ENCODE measurements at regions not wholly inside any gene's neighbourhood (a gene's known extent, or its start where the extent isn't known, plus 50 kb on each side); places are given as distances from the start of the nearest gene placed in this dataset.

- H3K27me3 ChIP-seq (ENCODE audit: control insufficient read depth in 2 of 2, insufficient read depth in 2 of 2, low read length in 2 of 2): no peaks in the 10 kb centered on the region
- no CpG with 5 or more reads among the region's 1 CpG for WGBS (ENCODE audit: insufficient coverage)
- Mint-ChIP-seq H3K9me3 (peaks cover 0 to 8% (median 5%) of the 10 kb centered on the region in 7 donors), H3K4me3 (no peak overlapping the region), H3K4me1 (no peaks in the 10 kb centered on the region), H3K27ac (no peak overlapping the region), H3K27me3 (ENCODE audit: low read depth in 3 of 3) (no peaks in the 10 kb centered on the region), H3K36me3 (no peaks in the 10 kb centered on the region)
- no peak overlapping the region for H3K27ac ChIP-seq (ENCODE audit: low read depth in 1 of 2, low read length in 2 of 2)
- no peak overlapping the region for H3K9ac ChIP-seq (ENCODE audit: insufficient read depth, low read length, poor library complexity, severe bottlenecking)
- H3K4me3 ChIP-seq (replicated peaks in 1 of 3; ENCODE audit: low read depth in 2 of 3, low read length in 3 of 3): no peak overlapping the region
- DNase-seq: no peak
- H3K4me1 ChIP-seq (ENCODE audit: control insufficient read depth in 1 of 2, insufficient read depth in 2 of 2, low read length in 2 of 2): no peaks in the 10 kb centered on the region
- H3K36me3 ChIP-seq (replicated peaks in 1 of 2; ENCODE audit: control insufficient read depth in 1 of 2, insufficient read depth in 2 of 2, low read length in 2 of 2): no peaks in the 10 kb centered on the region
- no peaks in the 10 kb centered on the region for H3K79me2 ChIP-seq (ENCODE audit: insufficient read depth, low read length)
- intact Hi-C loops (cut with micrococcal nuclease): no loop called here
- H2AFZ ChIP-seq (ENCODE audit: insufficient read depth, low read depth, low read length, poor library complexity, severe bottlenecking): no peak overlapping the region
- peaks cover 6 to 7% of the 10 kb centered on the region in 2 donors for H3K9me3 ChIP-seq (replicated peaks in 1 of 2; ENCODE audit: control insufficient read depth in 1 of 2, insufficient read depth in 1 of 2, low read length in 2 of 2)
- no peaks in the 10 kb centered on the region for H4K20me1 ChIP-seq (ENCODE audit: insufficient read depth, low read length)
- H3K4me2 ChIP-seq (replicated peaks; ENCODE audit: extremely low read depth, low read length, poor library complexity, severe bottlenecking): no peak overlapping the region
- TF ChIP-seq, protein P1, sequence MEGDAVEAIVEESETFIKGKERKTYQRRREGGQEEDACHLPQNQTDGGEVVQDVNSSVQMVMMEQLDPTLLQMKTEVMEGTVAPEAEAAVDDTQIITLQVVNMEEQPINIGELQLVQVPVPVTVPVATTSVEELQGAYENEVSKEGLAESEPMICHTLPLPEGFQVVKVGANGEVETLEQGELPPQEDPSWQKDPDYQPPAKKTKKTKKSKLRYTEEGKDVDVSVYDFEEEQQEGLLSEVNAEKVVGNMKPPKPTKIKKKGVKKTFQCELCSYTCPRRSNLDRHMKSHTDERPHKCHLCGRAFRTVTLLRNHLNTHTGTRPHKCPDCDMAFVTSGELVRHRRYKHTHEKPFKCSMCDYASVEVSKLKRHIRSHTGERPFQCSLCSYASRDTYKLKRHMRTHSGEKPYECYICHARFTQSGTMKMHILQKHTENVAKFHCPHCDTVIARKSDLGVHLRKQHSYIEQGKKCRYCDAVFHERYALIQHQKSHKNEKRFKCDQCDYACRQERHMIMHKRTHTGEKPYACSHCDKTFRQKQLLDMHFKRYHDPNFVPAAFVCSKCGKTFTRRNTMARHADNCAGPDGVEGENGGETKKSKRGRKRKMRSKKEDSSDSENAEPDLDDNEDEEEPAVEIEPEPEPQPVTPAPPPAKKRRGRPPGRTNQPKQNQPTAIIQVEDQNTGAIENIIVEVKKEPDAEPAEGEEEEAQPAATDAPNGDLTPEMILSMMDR (IDR thresholded peaks at IDR 0.05): no peak
These were observed 366.2 kb upstream of the ADAMTS5 start for GRCh38 chr21:27333096-27333495.

DNA sequence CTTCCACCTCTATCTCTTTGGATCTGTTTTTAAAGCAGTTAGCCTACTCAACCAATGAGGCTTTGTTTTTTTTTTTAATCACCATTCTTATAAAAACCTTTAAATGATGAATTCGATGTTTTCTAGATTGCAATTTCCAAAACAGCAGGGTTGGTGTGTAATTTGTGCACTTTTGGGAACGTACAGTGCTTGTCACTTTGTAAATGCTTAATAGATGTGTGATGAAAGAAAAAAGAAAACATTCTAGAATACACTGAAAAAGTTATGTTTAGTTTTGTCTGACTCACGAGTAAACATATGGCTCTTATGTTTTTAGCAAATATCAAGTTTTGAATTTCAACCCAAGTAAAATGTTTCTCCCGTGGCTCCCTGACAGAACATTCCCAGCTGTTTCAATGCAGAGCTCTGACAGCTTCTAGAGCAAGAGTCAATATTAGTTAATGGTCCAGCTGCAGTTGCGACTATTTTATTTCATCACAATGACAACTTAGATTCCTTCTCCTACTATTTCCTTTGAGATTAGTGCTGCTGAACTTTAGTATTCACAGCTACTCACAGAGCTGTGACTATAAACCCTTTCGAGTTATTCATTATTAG lies 362.5 kb upstream of the ADAMTS5 start:
- TF ChIP-seq, protein P1 (IDR thresholded peaks at IDR 0.05): no peak
- no peaks in the 10 kb centered on the region for H3K4me1 ChIP-seq (ENCODE audit: control insufficient read depth in 1 of 2, insufficient read depth in 2 of 2, low read length in 2 of 2)
- WGBS (ENCODE audit: insufficient coverage): 100% methylated on average over 1 of the region's 6 CpGs
- Mint-ChIP-seq H3K27ac (no peak overlapping the region), H3K36me3 (no peaks in the 10 kb centered on the region), H3K27me3 (ENCODE audit: low read depth in 3 of 3) (no peaks in the 10 kb centered on the region), H3K4me3 (no peak overlapping the region), H3K9me3 (peaks cover 0 to 7% (median 3%) of the 10 kb centered on the region in 7 donors), H3K4me1 (no peaks in the 10 kb centered on the region)
- no peak overlapping the region for H3K4me2 ChIP-seq (replicated peaks; ENCODE audit: extremely low read depth, low read length, poor library complexity, severe bottlenecking)
- H3K9ac ChIP-seq (ENCODE audit: insufficient read depth, low read length, poor library complexity, severe bottlenecking): no peak overlapping the region
- H3K9me3 ChIP-seq (replicated peaks in 1 of 2; ENCODE audit: control insufficient read depth in 1 of 2, insufficient read depth in 1 of 2, low read length in 2 of 2): peaks cover 6 to 7% of the 10 kb centered on the region in 2 donors
- H4K20me1 ChIP-seq (ENCODE audit: insufficient read depth, low read length): no peaks in the 10 kb centered on the region
- H3K36me3 ChIP-seq (replicated peaks in 1 of 2; ENCODE audit: control insufficient read depth in 1 of 2, insufficient read depth in 2 of 2, low read length in 2 of 2): no peaks in the 10 kb centered on the region
- no peaks in the 10 kb centered on the region for H3K79me2 ChIP-seq (ENCODE audit: insufficient read depth, low read length)
- H2AFZ ChIP-seq (ENCODE audit: insufficient read depth, low read depth, low read length, poor library complexity, severe bottlenecking): no peak overlapping the region
- H3K27ac ChIP-seq (ENCODE audit: low read depth in 1 of 2, low read length in 2 of 2): no peak overlapping the region
- H3K4me3 ChIP-seq (replicated peaks in 1 of 3; ENCODE audit: low read depth in 2 of 3, low read length in 3 of 3): no peak overlapping the region
- no peaks in the 10 kb centered on the region for H3K27me3 ChIP-seq (ENCODE audit: control insufficient read depth in 2 of 2, insufficient read depth in 2 of 2, low read length in 2 of 2)
- intact Hi-C loops (cut with micrococcal nuclease): no loop called here
- no peak for DNase-seq
